ENCODE measurements at regions not wholly inside any gene's neighbourhood (a gene's known extent, or its start where the extent isn't known, plus 50 kb on each side); places are given as distances from the start of the nearest gene placed in this dataset.

GRCh38 chr9:38263532-38263931 is 129.0 kb upstream of the ALDH1B1 start:
- Mint-ChIP-seq H3K36me3 (ENCODE audit: low read depth) (no peaks in the 10 kb centered on the region), H3K4me3 (no peak overlapping the region), H3K27ac (no peak overlapping the region), H3K4me1 (no peaks in the 10 kb centered on the region), H3K9me3 (peaks cover 38% of the 10 kb centered on the region), H3K27me3 (peaks cover 29% of the 10 kb centered on the region)
- POLR2A ChIA-PET = no interaction called here
- no peak for ATAC-seq (ENCODE audit: low read depth)
- intact Hi-C loops (cut with micrococcal nuclease) = no loop called here
- CTCF ChIA-PET = no interaction called here
- TF ChIP-seq, protein P1, sequence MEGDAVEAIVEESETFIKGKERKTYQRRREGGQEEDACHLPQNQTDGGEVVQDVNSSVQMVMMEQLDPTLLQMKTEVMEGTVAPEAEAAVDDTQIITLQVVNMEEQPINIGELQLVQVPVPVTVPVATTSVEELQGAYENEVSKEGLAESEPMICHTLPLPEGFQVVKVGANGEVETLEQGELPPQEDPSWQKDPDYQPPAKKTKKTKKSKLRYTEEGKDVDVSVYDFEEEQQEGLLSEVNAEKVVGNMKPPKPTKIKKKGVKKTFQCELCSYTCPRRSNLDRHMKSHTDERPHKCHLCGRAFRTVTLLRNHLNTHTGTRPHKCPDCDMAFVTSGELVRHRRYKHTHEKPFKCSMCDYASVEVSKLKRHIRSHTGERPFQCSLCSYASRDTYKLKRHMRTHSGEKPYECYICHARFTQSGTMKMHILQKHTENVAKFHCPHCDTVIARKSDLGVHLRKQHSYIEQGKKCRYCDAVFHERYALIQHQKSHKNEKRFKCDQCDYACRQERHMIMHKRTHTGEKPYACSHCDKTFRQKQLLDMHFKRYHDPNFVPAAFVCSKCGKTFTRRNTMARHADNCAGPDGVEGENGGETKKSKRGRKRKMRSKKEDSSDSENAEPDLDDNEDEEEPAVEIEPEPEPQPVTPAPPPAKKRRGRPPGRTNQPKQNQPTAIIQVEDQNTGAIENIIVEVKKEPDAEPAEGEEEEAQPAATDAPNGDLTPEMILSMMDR (IDR thresholded peaks at IDR 0.05) = no peak
- DNase-seq = no peak

- H3K4me3 Mint-ChIP-seq = no peak overlapping the region
- peaks cover 17% of the 10 kb centered on the region for H3K27me3 Mint-ChIP-seq
- H3K9me3 Mint-ChIP-seq = peaks cover 21% of the 10 kb centered on the region
- CTCF ChIA-PET = no interaction called here
- TF ChIP-seq, protein P1 (IDR thresholded peaks at IDR 0.05) = no peak
- POLR2A ChIA-PET = no interaction called here
- no peak for ATAC-seq (ENCODE audit: low read depth)
- H3K27ac Mint-ChIP-seq = no peak overlapping the region
- no peaks in the 10 kb centered on the region for H3K36me3 Mint-ChIP-seq (ENCODE audit: low read depth)
- no peaks in the 10 kb centered on the region for H3K4me1 Mint-ChIP-seq
- intact Hi-C loops (cut with micrococcal nuclease) = no loop called here
- DNase-seq = no peak
Measured at GRCh38 chr9:38259519-38260218, 132.8 kb upstream of the ALDH1B1 start.

DNA sequence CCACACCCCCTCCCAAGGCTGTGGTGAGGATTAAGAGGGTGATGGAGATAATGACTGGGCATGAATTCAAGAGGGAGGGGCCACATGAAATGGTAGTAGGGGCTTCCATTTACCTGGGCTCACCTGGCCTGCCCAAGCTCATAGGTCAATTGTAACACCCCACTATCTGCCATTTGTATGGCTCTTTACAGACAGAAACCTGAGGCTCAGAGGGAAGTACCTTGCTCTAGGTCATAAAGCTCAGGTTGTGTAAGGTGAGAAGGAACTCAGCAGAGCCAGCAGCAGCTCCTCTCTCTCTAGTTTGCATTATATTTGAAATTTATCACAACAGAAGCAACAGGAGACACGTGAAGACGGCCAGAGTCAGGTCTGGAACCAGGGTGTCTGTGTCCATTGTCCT is 133.4 kb upstream of the ALDH1B1 start:
- no peak overlapping the region for H3K27ac Mint-ChIP-seq
- CTCF ChIA-PET = no interaction called here
- no peaks in the 10 kb centered on the region for H3K36me3 Mint-ChIP-seq (ENCODE audit: low read depth)
- intact Hi-C loops (cut with micrococcal nuclease) = no loop called here
- no peak overlapping the region for H3K4me3 Mint-ChIP-seq
- TF ChIP-seq, protein P1 (IDR thresholded peaks at IDR 0.05) = no peak
- H3K27me3 Mint-ChIP-seq = peaks cover 14% of the 10 kb centered on the region
- no peaks in the 10 kb centered on the region for H3K4me1 Mint-ChIP-seq
- POLR2A ChIA-PET = no interaction called here
- peaks cover 16% of the 10 kb centered on the region for H3K9me3 Mint-ChIP-seq
- DNase-seq (no peak), ATAC-seq (ENCODE audit: low read depth) (no peak)

DNA sequence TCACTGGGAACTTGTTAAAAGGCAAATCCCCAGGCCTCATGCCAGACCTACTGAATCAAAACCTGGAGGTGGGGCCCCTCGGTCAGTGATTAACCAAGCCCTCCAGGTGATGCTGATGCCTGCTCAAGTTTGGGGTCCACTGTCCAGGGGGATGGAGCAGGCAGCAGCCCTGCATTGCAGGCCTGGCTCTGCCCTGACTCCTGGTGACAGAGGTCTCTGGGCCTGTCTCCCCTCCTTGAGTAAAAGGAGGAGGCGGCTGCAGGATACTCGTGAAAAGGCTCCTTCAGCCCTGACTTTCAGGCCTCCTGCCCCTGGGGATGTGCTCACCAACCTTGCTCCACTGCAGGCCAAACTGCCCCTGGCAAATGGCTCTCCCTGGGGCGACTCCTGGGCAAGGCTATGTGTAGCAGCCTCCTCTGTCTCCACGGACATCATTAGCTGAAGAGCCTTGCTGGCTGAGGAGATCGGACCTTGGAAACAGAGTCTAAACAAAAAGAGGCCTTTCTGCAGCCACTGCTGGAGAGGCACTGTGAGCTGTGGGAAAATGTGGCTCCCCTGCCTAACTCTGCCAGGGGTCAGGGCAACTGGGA is 134.8 kb upstream of the ALDH1B1 start:
- DNase-seq = no peak
- ATAC-seq (ENCODE audit: low read depth) = no peak
- Mint-ChIP-seq H3K27me3 (peaks cover 12% of the 10 kb centered on the region), H3K36me3 (ENCODE audit: low read depth) (no peaks in the 10 kb centered on the region), H3K9me3 (peaks cover 3% of the 10 kb centered on the region), H3K4me3 (no peak overlapping the region), H3K4me1 (no peaks in the 10 kb centered on the region), H3K27ac (no peak overlapping the region)
- TF ChIP-seq, protein P1 (IDR thresholded peaks at IDR 0.05) = no peak
- CTCF ChIA-PET = no interaction called here
- intact Hi-C loops (cut with micrococcal nuclease) = no loop called here
- POLR2A ChIA-PET = no interaction called here

- intact Hi-C loops (cut with micrococcal nuclease) = no loop called here
- no peaks in the 10 kb centered on the region for H3K4me1 Mint-ChIP-seq
- H3K27me3 Mint-ChIP-seq = peaks cover 8% of the 10 kb centered on the region
- peaks cover 3% of the 10 kb centered on the region for H3K9me3 Mint-ChIP-seq
- ChIA-PET CTCF (no interaction called here), POLR2A (no interaction called here)
- TF ChIP-seq, protein P1 (IDR thresholded peaks at IDR 0.05) = no peak
- no peak overlapping the region for H3K4me3 Mint-ChIP-seq
- no peak for ATAC-seq (ENCODE audit: low read depth)
- H3K36me3 Mint-ChIP-seq (ENCODE audit: low read depth) = no peaks in the 10 kb centered on the region
- no peak overlapping the region for H3K27ac Mint-ChIP-seq
- no peak for DNase-seq
Measured at GRCh38 chr9:38256461-38256860, 136.0 kb upstream of the ALDH1B1 start.
